HL-60 (cell line): ENCODE measurements at regions not wholly inside any gene's neighbourhood (a gene's known extent, or its start where the extent isn't known, plus 50 kb on each side); places are given as distances from the start of the nearest gene placed in this dataset.

Source experiments
- CTCF ChIP-seq: IDR thresholded peaks from one replicate; pipeline ENCODE4 v1.5.1; 2011; ENCODE audit warnings: low read length, control low read depth, inconsistent platforms; ENCODE audit not compliant: insufficient read depth
- GABPA ChIP-seq: IDR thresholded peaks from 2 replicates; pipeline ENCODE4 v1.6.1; 2012; ENCODE audit warnings: low read depth
- POLR2AphosphoS5 ChIP-seq: IDR thresholded peaks from 2 replicates; pipeline ENCODE4 v1.6.1; 2012; ENCODE audit warnings: low read depth
- REST ChIP-seq: IDR thresholded peaks from 2 replicates; pipeline ENCODE4 v1.6.1; 2012; ENCODE audit warnings: low read depth; ENCODE audit not compliant: insufficient replicate concordance

- no peak for TF ChIP-seq GABPA
- TF ChIP-seq CTCF = no peak
- TF ChIP-seq POLR2AphosphoS5 = no peak
- no peak for TF ChIP-seq REST
These were observed 1013.2 kb upstream of the PHF14 start for GRCh38 chr7:9960460-9960859.
